WTC11 (cell line): ENCODE measurements at regions not wholly inside any gene's neighbourhood (a gene's known extent, or its start where the extent isn't known, plus 50 kb on each side); places are given as distances from the start of the nearest gene placed in this dataset.

Experiments
- MYBL2 ChIP-seq: sonication (generic); formaldehyde crosslinking; IDR thresholded peaks from 2 replicates; pipeline ENCODE4 v1.8.1; 2023; ENCODE audit warnings: mild to moderate bottlenecking, moderate library complexity, missing genetic modification reagents
- TF ChIP-seq, protein P1 (sequence below): sonication (generic); formaldehyde crosslinking; IDR thresholded peaks from 2 replicates; pipeline ENCODE4 v1.8.1; 2022; ENCODE audit warnings: mild to moderate bottlenecking, missing genetic modification reagents, moderate library complexity, borderline replicate concordance
- TF ChIP-seq, protein P2 (sequence below): fragments of 200-600 bp; IDR thresholded peaks from 2 replicates; pipeline ENCODE4 v1.8.0; 2022; ENCODE audit warnings: antibody characterized with exemption
- TF ChIP-seq, protein P3 (sequence below): sonication (generic); formaldehyde crosslinking; IDR thresholded peaks from 2 replicates; pipeline ENCODE4 v1.8.0; 2022; ENCODE audit warnings: missing genetic modification reagents
- TF ChIP-seq, protein P4 (sequence below): sonication (generic); formaldehyde crosslinking; IDR thresholded peaks from 2 replicates; pipeline ENCODE4 v1.8.1; 2023; ENCODE audit warnings: mild to moderate bottlenecking, missing genetic modification reagents, moderate library complexity

DNA sequence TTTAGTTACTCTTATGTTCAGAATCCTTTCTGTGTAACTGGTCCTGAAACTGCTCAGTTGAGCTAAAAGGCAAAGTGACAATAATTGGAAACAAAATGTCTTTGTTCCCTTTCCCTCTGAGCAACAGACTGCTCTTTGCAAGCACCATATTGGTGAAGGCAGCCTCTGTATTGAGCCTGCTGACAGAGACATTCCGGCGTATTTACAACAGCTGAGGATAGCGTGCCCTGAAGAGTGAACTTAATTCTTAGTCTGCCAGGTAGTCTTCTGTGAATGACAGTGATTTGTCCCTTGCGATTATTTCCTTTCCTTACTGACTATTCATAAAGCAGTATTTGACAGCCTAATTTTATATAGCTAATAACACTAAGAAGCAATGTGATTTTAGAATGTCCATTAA lies 239.1 kb downstream of the CPS1 start:
- TF ChIP-seq, protein P1, sequence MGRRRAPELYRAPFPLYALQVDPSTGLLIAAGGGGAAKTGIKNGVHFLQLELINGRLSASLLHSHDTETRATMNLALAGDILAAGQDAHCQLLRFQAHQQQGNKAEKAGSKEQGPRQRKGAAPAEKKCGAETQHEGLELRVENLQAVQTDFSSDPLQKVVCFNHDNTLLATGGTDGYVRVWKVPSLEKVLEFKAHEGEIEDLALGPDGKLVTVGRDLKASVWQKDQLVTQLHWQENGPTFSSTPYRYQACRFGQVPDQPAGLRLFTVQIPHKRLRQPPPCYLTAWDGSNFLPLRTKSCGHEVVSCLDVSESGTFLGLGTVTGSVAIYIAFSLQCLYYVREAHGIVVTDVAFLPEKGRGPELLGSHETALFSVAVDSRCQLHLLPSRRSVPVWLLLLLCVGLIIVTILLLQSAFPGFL (CRISPR knock-in tag), result no peak
- TF ChIP-seq, protein P2, sequence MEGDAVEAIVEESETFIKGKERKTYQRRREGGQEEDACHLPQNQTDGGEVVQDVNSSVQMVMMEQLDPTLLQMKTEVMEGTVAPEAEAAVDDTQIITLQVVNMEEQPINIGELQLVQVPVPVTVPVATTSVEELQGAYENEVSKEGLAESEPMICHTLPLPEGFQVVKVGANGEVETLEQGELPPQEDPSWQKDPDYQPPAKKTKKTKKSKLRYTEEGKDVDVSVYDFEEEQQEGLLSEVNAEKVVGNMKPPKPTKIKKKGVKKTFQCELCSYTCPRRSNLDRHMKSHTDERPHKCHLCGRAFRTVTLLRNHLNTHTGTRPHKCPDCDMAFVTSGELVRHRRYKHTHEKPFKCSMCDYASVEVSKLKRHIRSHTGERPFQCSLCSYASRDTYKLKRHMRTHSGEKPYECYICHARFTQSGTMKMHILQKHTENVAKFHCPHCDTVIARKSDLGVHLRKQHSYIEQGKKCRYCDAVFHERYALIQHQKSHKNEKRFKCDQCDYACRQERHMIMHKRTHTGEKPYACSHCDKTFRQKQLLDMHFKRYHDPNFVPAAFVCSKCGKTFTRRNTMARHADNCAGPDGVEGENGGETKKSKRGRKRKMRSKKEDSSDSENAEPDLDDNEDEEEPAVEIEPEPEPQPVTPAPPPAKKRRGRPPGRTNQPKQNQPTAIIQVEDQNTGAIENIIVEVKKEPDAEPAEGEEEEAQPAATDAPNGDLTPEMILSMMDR, result no peak
- TF ChIP-seq, protein P3, sequence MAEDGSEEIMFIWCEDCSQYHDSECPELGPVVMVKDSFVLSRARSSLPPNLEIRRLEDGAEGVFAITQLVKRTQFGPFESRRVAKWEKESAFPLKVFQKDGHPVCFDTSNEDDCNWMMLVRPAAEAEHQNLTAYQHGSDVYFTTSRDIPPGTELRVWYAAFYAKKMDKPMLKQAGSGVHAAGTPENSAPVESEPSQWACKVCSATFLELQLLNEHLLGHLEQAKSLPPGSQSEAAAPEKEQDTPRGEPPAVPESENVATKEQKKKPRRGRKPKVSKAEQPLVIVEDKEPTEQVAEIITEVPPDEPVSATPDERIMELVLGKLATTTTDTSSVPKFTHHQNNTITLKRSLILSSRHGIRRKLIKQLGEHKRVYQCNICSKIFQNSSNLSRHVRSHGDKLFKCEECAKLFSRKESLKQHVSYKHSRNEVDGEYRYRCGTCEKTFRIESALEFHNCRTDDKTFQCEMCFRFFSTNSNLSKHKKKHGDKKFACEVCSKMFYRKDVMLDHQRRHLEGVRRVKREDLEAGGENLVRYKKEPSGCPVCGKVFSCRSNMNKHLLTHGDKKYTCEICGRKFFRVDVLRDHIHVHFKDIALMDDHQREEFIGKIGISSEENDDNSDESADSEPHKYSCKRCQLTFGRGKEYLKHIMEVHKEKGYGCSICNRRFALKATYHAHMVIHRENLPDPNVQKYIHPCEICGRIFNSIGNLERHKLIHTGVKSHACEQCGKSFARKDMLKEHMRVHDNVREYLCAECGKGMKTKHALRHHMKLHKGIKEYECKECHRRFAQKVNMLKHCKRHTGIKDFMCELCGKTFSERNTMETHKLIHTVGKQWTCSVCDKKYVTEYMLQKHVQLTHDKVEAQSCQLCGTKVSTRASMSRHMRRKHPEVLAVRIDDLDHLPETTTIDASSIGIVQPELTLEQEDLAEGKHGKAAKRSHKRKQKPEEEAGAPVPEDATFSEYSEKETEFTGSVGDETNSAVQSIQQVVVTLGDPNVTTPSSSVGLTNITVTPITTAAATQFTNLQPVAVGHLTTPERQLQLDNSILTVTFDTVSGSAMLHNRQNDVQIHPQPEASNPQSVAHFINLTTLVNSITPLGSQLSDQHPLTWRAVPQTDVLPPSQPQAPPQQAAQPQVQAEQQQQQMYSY, result no peak
- TF ChIP-seq, protein P4, sequence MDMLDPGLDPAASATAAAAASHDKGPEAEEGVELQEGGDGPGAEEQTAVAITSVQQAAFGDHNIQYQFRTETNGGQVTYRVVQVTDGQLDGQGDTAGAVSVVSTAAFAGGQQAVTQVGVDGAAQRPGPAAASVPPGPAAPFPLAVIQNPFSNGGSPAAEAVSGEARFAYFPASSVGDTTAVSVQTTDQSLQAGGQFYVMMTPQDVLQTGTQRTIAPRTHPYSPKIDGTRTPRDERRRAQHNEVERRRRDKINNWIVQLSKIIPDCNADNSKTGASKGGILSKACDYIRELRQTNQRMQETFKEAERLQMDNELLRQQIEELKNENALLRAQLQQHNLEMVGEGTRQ (CRISPR knock-in tag), result no peak
- no peak for TF ChIP-seq MYBL2 (CRISPR knock-in tag)
